PC-3 (cell line): ENCODE measurements at regions not wholly inside any gene's neighbourhood (a gene's known extent, or its start where the extent isn't known, plus 50 kb on each side); places are given as distances from the start of the nearest gene placed in this dataset.

Source experiments
- ATAC-seq: fragments of 200-7000 bp; cut with Tn5 transposase; 2 replicates; pipeline ENCODE4 v1.9.1; 2020; ENCODE audit warnings: mild to moderate bottlenecking, moderate library complexity
- BruUV-seq: library from RNA; stranded (reverse); fragments of 400-500 nt; replicated peaks from 2 replicates; lab custom pipeline; 2021; lab: Mats Ljungman, UMichigan
- CTCF ChIA-PET: fragments of 300-600 bp; sonication (Branson Sonifier 250); formaldehyde crosslinking; loops from one replicate; lab custom pipeline; 2022; ENCODE audit warnings: antibody characterized with exemption; lab: Charles Lee
- POLR2A ChIA-PET: fragments of 300-600 bp; sonication (Branson Sonifier 250); formaldehyde crosslinking; loops from one replicate; lab custom pipeline; 2022; ENCODE audit warnings: antibody characterized with exemption; ENCODE audit not compliant: unreplicated experiment; lab: Charles Lee
- DNase-seq: peaks from one replicate; pipeline ENCODE4 v3.0.0-alpha.2; 2015
- H2AFZ ChIP-seq: fragments of 300-600 bp; sonication (generic); 2 replicates; pipeline ENCODE4 v1.6.0; 2016; ENCODE audit warnings: antibody characterized with exemption, low read length
- H3F3A ChIP-seq: fragments of 300-600 bp; sonication (generic); one replicate; pipeline ENCODE4 v1.6.0; 2017; ENCODE audit warnings: antibody characterized with exemption, low read length, control low read depth, mild to moderate bottlenecking; ENCODE audit not compliant: unreplicated experiment
- H3K27ac ChIP-seq: fragments of 300-600 bp; sonication (generic); 2 replicates; pipeline ENCODE4 v1.5.1; 2016; ENCODE audit warnings: mild to moderate bottlenecking, low read length
- H3K27me3 ChIP-seq: fragments of 300-600 bp; sonication (generic); 2 replicates; pipeline ENCODE4 v1.6.1; 2016; ENCODE audit warnings: low read length, mixed read lengths
- H3K36me3 ChIP-seq: fragments of 300-600 bp; sonication (generic); 2 replicates; pipeline ENCODE4 v1.6.1; 2016; ENCODE audit warnings: low read depth, mixed run types, low read length, mixed read lengths
- H3K4me1 ChIP-seq: fragments of 300-600 bp; sonication (generic); 2 replicates; pipeline ENCODE4 v1.5.1; 2016; ENCODE audit warnings: low read length; ENCODE audit not compliant: insufficient read depth
- H3K4me2 ChIP-seq: fragments of 300-600 bp; sonication (generic); 2 replicates; pipeline ENCODE4 v1.6.0; 2016; ENCODE audit warnings: low read length
- H3K4me3 ChIP-seq: fragments of 300-600 bp; sonication (generic); 2 replicates; pipeline ENCODE4 v1.5.1; 2016; ENCODE audit warnings: mild to moderate bottlenecking, low read length, mixed read lengths
- H3K79me2 ChIP-seq: fragments of 300-600 bp; sonication (generic); 2 replicates; pipeline ENCODE4 v1.6.1; 2017; ENCODE audit warnings: low read length, mixed read lengths
- H3K9ac ChIP-seq: fragments of 300-600 bp; sonication (generic); 2 replicates; pipeline ENCODE4 v1.6.0; 2016; ENCODE audit warnings: mild to moderate bottlenecking, low read length
- H3K9me2 ChIP-seq: fragments of 300-600 bp; sonication (generic); replicated peaks from 2 replicates; pipeline ENCODE4 v1.6.1; 2016; ENCODE audit warnings: mixed run types, low read length, mixed read lengths
- H3K9me3 ChIP-seq: fragments of 300-600 bp; sonication (generic); 2 replicates; pipeline ENCODE4 v1.6.1; 2016; ENCODE audit warnings: low read length, mixed read lengths
- H4K20me1 ChIP-seq: fragments of 300-600 bp; sonication (generic); 2 replicates; pipeline ENCODE4 v1.6.1; 2016; ENCODE audit warnings: low read length, mixed read lengths
- CTCF ChIP-seq: fragments of 300-600 bp; sonication (generic); conservative IDR thresholded peaks from 2 replicates; pipeline ENCODE4 v1.5.1; 2017; ENCODE audit warnings: antibody characterized with exemption, low read depth, mild to moderate bottlenecking, low read length
- EZH2 ChIP-seq: fragments of 300-600 bp; sonication (generic); IDR thresholded peaks from one replicate; pipeline ENCODE4 v1.6.1; 2017; ENCODE audit warnings: antibody characterized with exemption, mild to moderate bottlenecking, low read length; ENCODE audit not compliant: unreplicated experiment
- EZH2phosphoT487 ChIP-seq: fragments of 300-600 bp; sonication (generic); IDR thresholded peaks from 2 replicates; pipeline ENCODE4 v1.6.1; 2018; ENCODE audit warnings: mild to moderate bottlenecking, antibody characterized with exemption, low read length, borderline replicate concordance
- intact Hi-C: fragments of 100-400 bp; cut with micrococcal nuclease; formaldehyde crosslinking; loops from 2 replicates; pipeline ENCODE4 v1.9.0; 2023

GRCh38 chr9:111187376-111187775 is 142.6 kb downstream of the OR2K2 start:
- H2AFZ ChIP-seq: no peak overlapping the region
- no TSS peak for BruUV-seq
- intact Hi-C loops: no loop called here
- no peaks in the 10 kb centered on the region for H3K27me3 ChIP-seq
- H3K36me3 ChIP-seq: no peaks in the 10 kb centered on the region
- ChIA-PET POLR2A (no interaction called here), CTCF (no interaction called here)
- no peak for ATAC-seq
- H3K4me3 ChIP-seq: no peak overlapping the region
- H3K4me2 ChIP-seq: no peak overlapping the region
- H3K27ac ChIP-seq: no peak overlapping the region
- TF ChIP-seq EZH2: no peak
- no peak for TF ChIP-seq EZH2phosphoT487
- no peak for TF ChIP-seq CTCF
- no peak overlapping the region for H3K9ac ChIP-seq
- H3F3A ChIP-seq: no peaks in the 10 kb centered on the region
- H3K4me1 ChIP-seq: no peaks in the 10 kb centered on the region
- DNase-seq: no peak
- no peaks in the 10 kb centered on the region for H3K9me2 ChIP-seq
- H3K79me2 ChIP-seq: no peaks in the 10 kb centered on the region
- no peaks in the 10 kb centered on the region for H4K20me1 ChIP-seq
- H3K9me3 ChIP-seq: no peaks in the 10 kb centered on the region

- no peak overlapping the region for H3K27ac ChIP-seq
- no peak overlapping the region for H3K9ac ChIP-seq
- intact Hi-C loops: no loop called here
- H3K79me2 ChIP-seq: no peaks in the 10 kb centered on the region
- no peak overlapping the region for H3K4me2 ChIP-seq
- TF ChIP-seq EZH2phosphoT487 (no peak), EZH2 (no peak), CTCF (no peak)
- no peak overlapping the region for H3K4me3 ChIP-seq
- no peaks in the 10 kb centered on the region for H3K36me3 ChIP-seq
- ATAC-seq (no peak), DNase-seq (no peak)
- H3F3A ChIP-seq: no peaks in the 10 kb centered on the region
- H3K9me3 ChIP-seq: no peaks in the 10 kb centered on the region
- CTCF ChIA-PET: no interaction called here
- BruUV-seq: no TSS peak
- H2AFZ ChIP-seq: no peak overlapping the region
- H3K4me1 ChIP-seq: no peaks in the 10 kb centered on the region
- H4K20me1 ChIP-seq: no peaks in the 10 kb centered on the region
- H3K9me2 ChIP-seq: no peaks in the 10 kb centered on the region
- POLR2A ChIA-PET: interaction anchor here (0.5 kb wide), 1 partner anchor 11 kb away, joined by 3 read pairs; no protein-coding TSS in a partner anchor
- H3K27me3 ChIP-seq: no peaks in the 10 kb centered on the region
Observed at GRCh38 chr9:111186021-111186530, 143.9 kb downstream of the OR2K2 start.

DNA sequence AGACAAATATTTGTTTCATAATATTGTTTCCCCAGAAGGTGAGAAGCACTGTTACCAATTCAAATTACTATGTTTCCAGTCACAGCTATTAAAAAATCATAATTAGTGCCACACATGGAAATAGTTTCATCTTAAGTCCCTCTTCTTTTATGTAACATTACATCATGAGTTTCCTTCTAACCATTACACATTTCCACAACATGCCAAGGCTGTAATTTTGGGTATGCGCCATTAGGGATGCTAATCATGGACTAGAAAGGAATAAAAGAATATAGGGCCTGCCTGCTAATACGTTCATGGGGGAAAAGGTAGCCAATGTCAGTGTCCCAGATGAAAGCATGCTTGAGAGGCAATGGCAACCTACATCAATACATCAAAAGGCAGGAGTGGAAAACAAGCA is 142.5 kb upstream of the LPAR1 start:
- CTCF ChIA-PET: no interaction called here
- Histone ChIP-seq H3K4me1 (no peaks in the 10 kb centered on the region), H3K9ac (no peak overlapping the region), H3K27ac (no peak overlapping the region), H3K4me2 (no peak overlapping the region), H3K9me2 (no peaks in the 10 kb centered on the region), H3K27me3 (no peaks in the 10 kb centered on the region), H3K36me3 (no peaks in the 10 kb centered on the region), H3K4me3 (no peak overlapping the region), H3F3A (no peaks in the 10 kb centered on the region), H3K79me2 (no peaks in the 10 kb centered on the region), H4K20me1 (no peaks in the 10 kb centered on the region), H2AFZ (no peak overlapping the region), H3K9me3 (no peaks in the 10 kb centered on the region)
- intact Hi-C loops: no loop called here
- POLR2A ChIA-PET: no interaction called here
- no TSS peak for BruUV-seq
- TF ChIP-seq CTCF (no peak), EZH2phosphoT487 (no peak), EZH2 (no peak)
- ATAC-seq: no peak
- no peak for DNase-seq
